GM23338 (cell line): ENCODE measurements at regions not wholly inside any gene's neighbourhood (a gene's known extent, or its start where the extent isn't known, plus 50 kb on each side); places are given as distances from the start of the nearest gene placed in this dataset.

Experiments used
- ATAC-seq: fragments of 200-7000 bp; cut with Tn5 transposase; 3 replicates; pipeline ENCODE4 v1.9.1; 2020
- DNase-seq: peaks from one replicate; pipeline ENCODE4 v3.0.0-alpha.2; 2015; ENCODE audit warnings: low spot score
- H2AFZ ChIP-seq: fragments of 200-600 bp; sonication (generic); 2 replicates; pipeline ENCODE4 v1.8.0; 2016; ENCODE audit warnings: antibody characterized with exemption, mild to moderate bottlenecking, moderate library complexity
- H3F3A ChIP-seq: fragments of 200-600 bp; sonication (generic); replicated peaks from 2 replicates; pipeline ENCODE4 v1.8.0; 2017; ENCODE audit warnings: antibody characterized with exemption, mixed run types, low read depth
- H3K27ac ChIP-seq: fragments of 200-600 bp; sonication (generic); 2 replicates; pipeline ENCODE4 v1.6.1; 2016; ENCODE audit warnings: low read depth
- H3K27me3 ChIP-seq: fragments of 200-600 bp; sonication (generic); 2 replicates; pipeline ENCODE4 v1.8.0; 2016; ENCODE audit warnings: mild to moderate bottlenecking, mixed run types, moderate library complexity; ENCODE audit not compliant: insufficient read depth
- H3K36me3 ChIP-seq: fragments of 200-600 bp; sonication (generic); 2 replicates; pipeline ENCODE4 v1.8.0; 2016; ENCODE audit warnings: mild to moderate bottlenecking; ENCODE audit not compliant: insufficient read depth
- H3K4me1 ChIP-seq: fragments of 200-600 bp; sonication (generic); 2 replicates; pipeline ENCODE4 v1.8.0; 2016; ENCODE audit warnings: mild to moderate bottlenecking, moderate library complexity; ENCODE audit not compliant: insufficient read depth
- H3K4me2 ChIP-seq: fragments of 200-600 bp; sonication (generic); 2 replicates; pipeline ENCODE4 v1.7.1; 2017; ENCODE audit warnings: mixed run types
- H3K4me3 ChIP-seq: fragments of 200-600 bp; sonication (generic); 2 replicates; pipeline ENCODE4 v1.6.1; 2016; ENCODE audit warnings: mixed run types
- H3K79me2 ChIP-seq: fragments of 200-600 bp; sonication (generic); replicated peaks from 2 replicates; pipeline ENCODE4 v1.8.0; 2017; ENCODE audit warnings: mild to moderate bottlenecking; ENCODE audit not compliant: insufficient read depth
- H3K9me2 ChIP-seq: fragments of 200-600 bp; sonication (generic); 2 replicates; pipeline ENCODE4 v1.8.0; 2017; ENCODE audit not compliant: insufficient read depth
- H4K20me1 ChIP-seq: fragments of 200-600 bp; sonication (generic); replicated peaks from 2 replicates; pipeline ENCODE4 v1.8.0; 2017; ENCODE audit warnings: mild to moderate bottlenecking; ENCODE audit not compliant: insufficient read depth
- H3K27ac Mint-ChIP-seq: 2 replicates; pipeline ENCODE4 v1.8.0; 2020; ENCODE audit warnings: inconsistent platforms, mild to moderate bottlenecking, moderate library complexity, mixed read lengths
- H3K27me3 Mint-ChIP-seq: 3 replicates; pipeline ENCODE4 v1.8.0; 2022; ENCODE audit warnings: low read depth, mild to moderate bottlenecking, moderate library complexity, mixed read lengths, inconsistent platforms; ENCODE audit not compliant: insufficient read depth, poor library complexity
- H3K36me3 Mint-ChIP-seq: 3 replicates; pipeline ENCODE4 v1.8.0; 2021; ENCODE audit warnings: low read depth, mild to moderate bottlenecking, inconsistent platforms, moderate library complexity, mixed read lengths
- H3K4me1 Mint-ChIP-seq: 3 replicates; pipeline ENCODE4 v1.8.0; 2020; ENCODE audit warnings: mild to moderate bottlenecking, inconsistent platforms, mixed read lengths
- H3K4me3 Mint-ChIP-seq: 3 replicates; pipeline ENCODE4 v1.8.0; 2021; ENCODE audit warnings: moderate library complexity, mild to moderate bottlenecking, inconsistent platforms, mixed read lengths
- H3K9me3 Mint-ChIP-seq: 3 replicates; pipeline ENCODE4 v1.8.0; 2020; ENCODE audit warnings: moderate library complexity, mild to moderate bottlenecking, inconsistent platforms, mixed read lengths
- CREB1 ChIP-seq: fragments of 250-450 bp; sonication (Bioruptor Pico); IDR thresholded peaks from 2 replicates; pipeline ENCODE4 v1.5.0; 2020; ENCODE audit warnings: low read depth, mild to moderate bottlenecking, moderate library complexity
- EZH2phosphoT487 ChIP-seq: fragments of 200-600 bp; sonication (generic); IDR thresholded peaks from one replicate; pipeline ENCODE4 v1.8.1; 2018; ENCODE audit warnings: antibody characterized with exemption; ENCODE audit not compliant: unreplicated experiment
- JUNB ChIP-seq: IDR thresholded peaks from one replicate; pipeline ENCODE4 v1.6.1; 2016; ENCODE audit warnings: antibody characterized with exemption; ENCODE audit not compliant: unreplicated experiment
- NANOG ChIP-seq: IDR thresholded peaks from 2 replicates; pipeline ENCODE4 v1.6.1; 2016; ENCODE audit warnings: antibody characterized with exemption, borderline replicate concordance
- TF ChIP-seq, protein P1 (sequence below), 2 experiments: fragments of 200-600 bp in 1 of 2; sonication (generic) in 1 of 2; conservative IDR thresholded peaks; 2 replicates each; pipeline versions ENCODE4 v1.5.1 to v1.6.1; 2016 to 2017; ENCODE audit warnings: antibody characterized with exemption in 2 of 2, low read depth in 2 of 2, mild to moderate bottlenecking in 2 of 2, moderate library complexity in 1 of 2
- TF ChIP-seq, protein P2 (sequence below): IDR thresholded peaks from one replicate; pipeline ENCODE4 v1.6.1; 2018; ENCODE audit warnings: antibody characterized with exemption; ENCODE audit not compliant: unreplicated experiment
- TF ChIP-seq, protein P3 (sequence below): IDR thresholded peaks from 2 replicates; pipeline ENCODE4 v1.6.1; 2016; ENCODE audit warnings: antibody characterized with exemption
- TF ChIP-seq, protein P4 (sequence below): fragments of 250-450 bp; sonication (Bioruptor Pico); IDR thresholded peaks from 2 replicates; pipeline ENCODE4 v1.5.0; 2020; ENCODE audit warnings: mild to moderate bottlenecking, moderate library complexity

GRCh38 chr3:1552831-1553230 lies 460.0 kb downstream of the CNTN6 start (continued):
- TF ChIP-seq, protein P1, sequence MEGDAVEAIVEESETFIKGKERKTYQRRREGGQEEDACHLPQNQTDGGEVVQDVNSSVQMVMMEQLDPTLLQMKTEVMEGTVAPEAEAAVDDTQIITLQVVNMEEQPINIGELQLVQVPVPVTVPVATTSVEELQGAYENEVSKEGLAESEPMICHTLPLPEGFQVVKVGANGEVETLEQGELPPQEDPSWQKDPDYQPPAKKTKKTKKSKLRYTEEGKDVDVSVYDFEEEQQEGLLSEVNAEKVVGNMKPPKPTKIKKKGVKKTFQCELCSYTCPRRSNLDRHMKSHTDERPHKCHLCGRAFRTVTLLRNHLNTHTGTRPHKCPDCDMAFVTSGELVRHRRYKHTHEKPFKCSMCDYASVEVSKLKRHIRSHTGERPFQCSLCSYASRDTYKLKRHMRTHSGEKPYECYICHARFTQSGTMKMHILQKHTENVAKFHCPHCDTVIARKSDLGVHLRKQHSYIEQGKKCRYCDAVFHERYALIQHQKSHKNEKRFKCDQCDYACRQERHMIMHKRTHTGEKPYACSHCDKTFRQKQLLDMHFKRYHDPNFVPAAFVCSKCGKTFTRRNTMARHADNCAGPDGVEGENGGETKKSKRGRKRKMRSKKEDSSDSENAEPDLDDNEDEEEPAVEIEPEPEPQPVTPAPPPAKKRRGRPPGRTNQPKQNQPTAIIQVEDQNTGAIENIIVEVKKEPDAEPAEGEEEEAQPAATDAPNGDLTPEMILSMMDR (conservative IDR thresholded peaks at IDR 0.05; ENCODE audit: low read depth in 2 of 2): no peak
- TF ChIP-seq JUNB (no peak), EZH2phosphoT487 (no peak)
- TF ChIP-seq, protein P2, sequence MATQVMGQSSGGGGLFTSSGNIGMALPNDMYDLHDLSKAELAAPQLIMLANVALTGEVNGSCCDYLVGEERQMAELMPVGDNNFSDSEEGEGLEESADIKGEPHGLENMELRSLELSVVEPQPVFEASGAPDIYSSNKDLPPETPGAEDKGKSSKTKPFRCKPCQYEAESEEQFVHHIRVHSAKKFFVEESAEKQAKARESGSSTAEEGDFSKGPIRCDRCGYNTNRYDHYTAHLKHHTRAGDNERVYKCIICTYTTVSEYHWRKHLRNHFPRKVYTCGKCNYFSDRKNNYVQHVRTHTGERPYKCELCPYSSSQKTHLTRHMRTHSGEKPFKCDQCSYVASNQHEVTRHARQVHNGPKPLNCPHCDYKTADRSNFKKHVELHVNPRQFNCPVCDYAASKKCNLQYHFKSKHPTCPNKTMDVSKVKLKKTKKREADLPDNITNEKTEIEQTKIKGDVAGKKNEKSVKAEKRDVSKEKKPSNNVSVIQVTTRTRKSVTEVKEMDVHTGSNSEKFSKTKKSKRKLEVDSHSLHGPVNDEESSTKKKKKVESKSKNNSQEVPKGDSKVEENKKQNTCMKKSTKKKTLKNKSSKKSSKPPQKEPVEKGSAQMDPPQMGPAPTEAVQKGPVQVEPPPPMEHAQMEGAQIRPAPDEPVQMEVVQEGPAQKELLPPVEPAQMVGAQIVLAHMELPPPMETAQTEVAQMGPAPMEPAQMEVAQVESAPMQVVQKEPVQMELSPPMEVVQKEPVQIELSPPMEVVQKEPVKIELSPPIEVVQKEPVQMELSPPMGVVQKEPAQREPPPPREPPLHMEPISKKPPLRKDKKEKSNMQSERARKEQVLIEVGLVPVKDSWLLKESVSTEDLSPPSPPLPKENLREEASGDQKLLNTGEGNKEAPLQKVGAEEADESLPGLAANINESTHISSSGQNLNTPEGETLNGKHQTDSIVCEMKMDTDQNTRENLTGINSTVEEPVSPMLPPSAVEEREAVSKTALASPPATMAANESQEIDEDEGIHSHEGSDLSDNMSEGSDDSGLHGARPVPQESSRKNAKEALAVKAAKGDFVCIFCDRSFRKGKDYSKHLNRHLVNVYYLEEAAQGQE: no peak

GRCh38 chr3:1561427-1561826 lies 468.6 kb downstream of the CNTN6 start:
- Histone ChIP-seq H3K4me3 (no peak overlapping the region), H4K20me1 (no peaks in the 10 kb centered on the region), H3K4me1 (no peaks in the 10 kb centered on the region), H3F3A (no peaks in the 10 kb centered on the region), H3K79me2 (no peaks in the 10 kb centered on the region), H3K4me2 (no peak overlapping the region), H3K27me3 (no peaks in the 10 kb centered on the region), H3K9me2 (peaks cover 3% of the 10 kb centered on the region; the same call in 1 of the 2 replicates), H2AFZ (no peak overlapping the region), H3K27ac (no peak overlapping the region), H3K36me3 (no peaks in the 10 kb centered on the region)
- DNase-seq: no peak
- Mint-ChIP-seq H3K9me3 (peaks cover 78% of the 10 kb centered on the region), H3K4me3 (no peak overlapping the region), H3K27ac (no peak overlapping the region), H3K27me3 (no peaks in the 10 kb centered on the region), H3K4me1 (no peaks in the 10 kb centered on the region), H3K36me3 (peaks cover 18% of the 10 kb centered on the region; the same call in 2 of the 3 replicates)
- no peak for ATAC-seq
- TF ChIP-seq, protein P1 (conservative IDR thresholded peaks at IDR 0.05; ENCODE audit: low read depth in 2 of 2): no peak
- no peak for TF ChIP-seq NANOG
- TF ChIP-seq, protein P3, sequence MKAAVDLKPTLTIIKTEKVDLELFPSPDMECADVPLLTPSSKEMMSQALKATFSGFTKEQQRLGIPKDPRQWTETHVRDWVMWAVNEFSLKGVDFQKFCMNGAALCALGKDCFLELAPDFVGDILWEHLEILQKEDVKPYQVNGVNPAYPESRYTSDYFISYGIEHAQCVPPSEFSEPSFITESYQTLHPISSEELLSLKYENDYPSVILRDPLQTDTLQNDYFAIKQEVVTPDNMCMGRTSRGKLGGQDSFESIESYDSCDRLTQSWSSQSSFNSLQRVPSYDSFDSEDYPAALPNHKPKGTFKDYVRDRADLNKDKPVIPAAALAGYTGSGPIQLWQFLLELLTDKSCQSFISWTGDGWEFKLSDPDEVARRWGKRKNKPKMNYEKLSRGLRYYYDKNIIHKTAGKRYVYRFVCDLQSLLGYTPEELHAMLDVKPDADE: no peak
- TF ChIP-seq, protein P4, sequence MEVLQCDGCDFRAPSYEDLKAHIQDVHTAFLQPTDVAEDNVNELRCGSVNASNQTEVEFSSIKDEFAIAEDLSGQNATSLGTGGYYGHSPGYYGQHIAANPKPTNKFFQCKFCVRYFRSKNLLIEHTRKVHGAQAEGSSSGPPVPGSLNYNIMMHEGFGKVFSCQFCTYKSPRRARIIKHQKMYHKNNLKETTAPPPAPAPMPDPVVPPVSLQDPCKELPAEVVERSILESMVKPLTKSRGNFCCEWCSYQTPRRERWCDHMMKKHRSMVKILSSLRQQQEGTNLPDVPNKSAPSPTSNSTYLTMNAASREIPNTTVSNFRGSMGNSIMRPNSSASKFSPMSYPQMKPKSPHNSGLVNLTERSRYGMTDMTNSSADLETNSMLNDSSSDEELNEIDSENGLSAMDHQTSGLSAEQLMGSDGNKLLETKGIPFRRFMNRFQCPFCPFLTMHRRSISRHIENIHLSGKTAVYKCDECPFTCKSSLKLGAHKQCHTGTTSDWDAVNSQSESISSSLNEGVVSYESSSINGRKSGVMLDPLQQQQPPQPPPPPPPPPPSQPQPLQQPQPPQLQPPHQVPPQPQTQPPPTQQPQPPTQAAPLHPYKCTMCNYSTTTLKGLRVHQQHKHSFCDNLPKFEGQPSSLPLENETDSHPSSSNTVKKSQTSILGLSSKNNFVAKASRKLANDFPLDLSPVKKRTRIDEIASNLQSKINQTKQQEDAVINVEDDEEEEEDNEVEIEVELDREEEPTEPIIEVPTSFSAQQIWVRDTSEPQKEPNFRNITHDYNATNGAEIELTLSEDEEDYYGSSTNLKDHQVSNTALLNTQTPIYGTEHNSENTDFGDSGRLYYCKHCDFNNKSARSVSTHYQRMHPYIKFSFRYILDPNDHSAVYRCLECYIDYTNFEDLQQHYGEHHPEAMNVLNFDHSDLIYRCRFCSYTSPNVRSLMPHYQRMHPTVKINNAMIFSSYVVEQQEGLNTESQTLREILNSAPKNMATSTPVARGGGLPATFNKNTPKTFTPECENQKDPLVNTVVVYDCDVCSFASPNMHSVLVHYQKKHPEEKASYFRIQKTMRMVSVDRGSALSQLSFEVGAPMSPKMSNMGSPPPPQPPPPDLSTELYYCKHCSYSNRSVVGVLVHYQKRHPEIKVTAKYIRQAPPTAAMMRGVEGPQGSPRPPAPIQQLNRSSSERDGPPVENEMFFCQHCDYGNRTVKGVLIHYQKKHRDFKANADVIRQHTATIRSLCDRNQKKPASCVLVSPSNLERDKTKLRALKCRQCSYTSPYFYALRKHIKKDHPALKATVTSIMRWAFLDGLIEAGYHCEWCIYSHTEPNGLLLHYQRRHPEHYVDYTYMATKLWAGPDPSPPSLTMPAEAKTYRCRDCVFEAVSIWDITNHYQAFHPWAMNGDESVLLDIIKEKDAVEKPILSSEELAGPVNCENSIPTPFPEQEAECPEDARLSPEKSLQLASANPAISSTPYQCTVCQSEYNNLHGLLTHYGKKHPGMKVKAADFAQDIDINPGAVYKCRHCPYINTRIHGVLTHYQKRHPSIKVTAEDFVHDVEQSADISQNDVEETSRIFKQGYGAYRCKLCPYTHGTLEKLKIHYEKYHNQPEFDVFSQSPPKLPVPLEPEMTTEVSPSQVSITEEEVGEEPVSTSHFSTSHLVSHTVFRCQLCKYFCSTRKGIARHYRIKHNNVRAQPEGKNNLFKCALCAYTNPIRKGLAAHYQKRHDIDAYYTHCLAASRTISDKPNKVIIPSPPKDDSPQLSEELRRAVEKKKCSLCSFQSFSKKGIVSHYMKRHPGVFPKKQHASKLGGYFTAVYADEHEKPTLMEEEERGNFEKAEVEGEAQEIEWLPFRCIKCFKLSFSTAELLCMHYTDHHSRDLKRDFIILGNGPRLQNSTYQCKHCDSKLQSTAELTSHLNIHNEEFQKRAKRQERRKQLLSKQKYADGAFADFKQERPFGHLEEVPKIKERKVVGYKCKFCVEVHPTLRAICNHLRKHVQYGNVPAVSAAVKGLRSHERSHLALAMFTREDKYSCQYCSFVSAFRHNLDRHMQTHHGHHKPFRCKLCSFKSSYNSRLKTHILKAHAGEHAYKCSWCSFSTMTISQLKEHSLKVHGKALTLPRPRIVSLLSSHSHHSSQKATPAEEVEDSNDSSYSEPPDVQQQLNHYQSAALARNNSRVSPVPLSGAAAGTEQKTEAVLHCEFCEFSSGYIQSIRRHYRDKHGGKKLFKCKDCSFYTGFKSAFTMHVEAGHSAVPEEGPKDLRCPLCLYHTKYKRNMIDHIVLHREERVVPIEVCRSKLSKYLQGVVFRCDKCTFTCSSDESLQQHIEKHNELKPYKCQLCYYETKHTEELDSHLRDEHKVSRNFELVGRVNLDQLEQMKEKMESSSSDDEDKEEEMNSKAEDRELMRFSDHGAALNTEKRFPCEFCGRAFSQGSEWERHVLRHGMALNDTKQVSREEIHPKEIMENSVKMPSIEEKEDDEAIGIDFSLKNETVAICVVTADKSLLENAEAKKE: no peak
- no peak for TF ChIP-seq CREB1 (CRISPR knock-in tag)
